ENCODE measurements at regions not wholly inside any gene's neighbourhood (a gene's known extent, or its start where the extent isn't known, plus 50 kb on each side); places are given as distances from the start of the nearest gene placed in this dataset.

- Histone ChIP-seq H3K4me3 (replicated peaks; ENCODE audit: insufficient read depth, low read length) (no peak overlapping the region), H3K27me3 (ENCODE audit: insufficient read depth, poor library complexity, severe bottlenecking) (no peaks in the 10 kb centered on the region), H3K27ac (replicated peaks) (no peak overlapping the region)
- TF ChIP-seq POLR2AphosphoS5 (IDR thresholded peaks at IDR 0.05; ENCODE audit: low read depth) = no peak
- TF ChIP-seq CTCF (IDR thresholded peaks at IDR 0.05; ENCODE audit: insufficient read depth, low read length) = no peak
- no peak for TF ChIP-seq SPI1 (IDR thresholded peaks at IDR 0.05; ENCODE audit: borderline replicate concordance, low read depth)
- no peak for TF ChIP-seq GABPA (IDR thresholded peaks at IDR 0.05; ENCODE audit: low read depth)
- no peak for TF ChIP-seq REST (IDR thresholded peaks at IDR 0.05; ENCODE audit: insufficient replicate concordance, low read depth)
- no peak for DNase-seq (ENCODE audit: low read depth in 1 of 2, low spot score in 1 of 2)
Measured at GRCh38 chr7:119861385-119861784, 411.6 kb upstream of the KCND2 start.

- TF ChIP-seq SPI1 (IDR thresholded peaks at IDR 0.05; ENCODE audit: borderline replicate concordance, low read depth) (no peak), GABPA (IDR thresholded peaks at IDR 0.05; ENCODE audit: low read depth) (no peak), REST (IDR thresholded peaks at IDR 0.05; ENCODE audit: insufficient replicate concordance, low read depth) (no peak)
- Histone ChIP-seq H3K27ac (replicated peaks) (no peak overlapping the region), H3K4me3 (replicated peaks; ENCODE audit: insufficient read depth, low read length) (no peak overlapping the region), H3K27me3 (ENCODE audit: insufficient read depth, poor library complexity, severe bottlenecking) (no peaks in the 10 kb centered on the region)
- no peak for DNase-seq (ENCODE audit: low read depth in 1 of 2, low spot score in 1 of 2)
Measured at GRCh38 chr7:119868387-119868786, 404.6 kb upstream of the KCND2 start.

- H3K4me3 ChIP-seq (replicated peaks; ENCODE audit: insufficient read depth, low read length) = no peak overlapping the region
- no peak overlapping the region for H3K27ac ChIP-seq (replicated peaks)
- TF ChIP-seq POLR2AphosphoS5 (IDR thresholded peaks at IDR 0.05; ENCODE audit: low read depth) (no peak), SPI1 (IDR thresholded peaks at IDR 0.05; ENCODE audit: borderline replicate concordance, low read depth) (no peak), CTCF (IDR thresholded peaks at IDR 0.05; ENCODE audit: insufficient read depth, low read length) (no peak), REST (IDR thresholded peaks at IDR 0.05; ENCODE audit: insufficient replicate concordance, low read depth) (no peak), GABPA (IDR thresholded peaks at IDR 0.05; ENCODE audit: low read depth) (no peak)
- H3K27me3 ChIP-seq (ENCODE audit: insufficient read depth, poor library complexity, severe bottlenecking) = no peaks in the 10 kb centered on the region
- DNase-seq (ENCODE audit: low read depth in 1 of 2, low spot score in 1 of 2) = no peak
Measured at GRCh38 chr7:119879835-119880234, 393.1 kb upstream of the KCND2 start.

GRCh38 chr7:119886007-119886406 is 387.0 kb upstream of the KCND2 start:
- DNase-seq (ENCODE audit: low read depth in 1 of 2, low spot score in 1 of 2) = no peak
- H3K4me3 ChIP-seq (replicated peaks; ENCODE audit: insufficient read depth, low read length) = no peak overlapping the region
- H3K27ac ChIP-seq (replicated peaks) = no peak overlapping the region
- no peaks in the 10 kb centered on the region for H3K27me3 ChIP-seq (ENCODE audit: insufficient read depth, poor library complexity, severe bottlenecking)
- TF ChIP-seq CTCF (IDR thresholded peaks at IDR 0.05; ENCODE audit: insufficient read depth, low read length) (no peak), REST (IDR thresholded peaks at IDR 0.05; ENCODE audit: insufficient replicate concordance, low read depth) (no peak), SPI1 (IDR thresholded peaks at IDR 0.05; ENCODE audit: borderline replicate concordance, low read depth) (no peak), GABPA (IDR thresholded peaks at IDR 0.05; ENCODE audit: low read depth) (no peak), POLR2AphosphoS5 (IDR thresholded peaks at IDR 0.05; ENCODE audit: low read depth) (no peak)
